Endodermal cell (in vitro differentiated cells): ENCODE measurements at regions not wholly inside any gene's neighbourhood (a gene's known extent, or its start where the extent isn't known, plus 50 kb on each side); places are given as distances from the start of the nearest gene placed in this dataset.

Experiments used
- DNase-seq: peaks from one replicate; pipeline ENCODE4 v3.0.0-alpha.2; 2017
- H3K27ac ChIP-seq: 2 replicates; pipeline ENCODE4 v1.5.1; 2013; ENCODE audit warnings: mild to moderate bottlenecking, low read depth, low read length, moderate library complexity
- H3K27me3 ChIP-seq: 2 replicates; pipeline ENCODE4 v1.6.1; 2013; ENCODE audit warnings: mild to moderate bottlenecking, low read length, moderate library complexity; ENCODE audit not compliant: insufficient read depth, control insufficient read depth, poor library complexity, severe bottlenecking
- H3K36me3 ChIP-seq: 2 replicates; pipeline ENCODE4 v1.7.0; 2013; ENCODE audit warnings: mild to moderate bottlenecking, low read length, moderate library complexity; ENCODE audit not compliant: control insufficient read depth, insufficient read depth
- H3K4me1 ChIP-seq: one replicate; pipeline ENCODE4 v1.7.0; 2013; ENCODE audit warnings: low read length; ENCODE audit not compliant: control insufficient read depth, insufficient read depth
- H3K4me3 ChIP-seq: 2 replicates; pipeline ENCODE4 v1.5.1; 2013; ENCODE audit warnings: mild to moderate bottlenecking, low read length, moderate library complexity
- H3K9ac ChIP-seq: 2 replicates; pipeline ENCODE4 v1.6.1; 2013; ENCODE audit warnings: mild to moderate bottlenecking, low read length, moderate library complexity; ENCODE audit not compliant: poor library complexity, severe bottlenecking; ENCODE audit errors: extremely low read depth
- H3K9me3 ChIP-seq: 2 replicates; pipeline ENCODE4 v1.6.1; 2013; ENCODE audit warnings: mild to moderate bottlenecking, low read length, moderate library complexity; ENCODE audit not compliant: control insufficient read depth
- H3K27ac Mint-ChIP-seq: 2 replicates; pipeline ENCODE4 v1.8.0; 2020; ENCODE audit warnings: mixed read lengths
- H3K27me3 Mint-ChIP-seq: 2 replicates; pipeline ENCODE4 v1.8.0; 2021; ENCODE audit warnings: mild to moderate bottlenecking, mixed read lengths; ENCODE audit not compliant: insufficient read depth
- H3K36me3 Mint-ChIP-seq: 2 replicates; pipeline ENCODE4 v1.8.0; 2020; ENCODE audit warnings: low read depth, mixed read lengths
- H3K4me1 Mint-ChIP-seq: 2 replicates; pipeline ENCODE4 v1.8.0; 2020; ENCODE audit warnings: mixed read lengths
- H3K4me3 Mint-ChIP-seq: 2 replicates; pipeline ENCODE4 v1.8.0; 2020; ENCODE audit warnings: mild to moderate bottlenecking, moderate library complexity, mixed read lengths
- H3K9me3 Mint-ChIP-seq: 2 replicates; pipeline ENCODE4 v1.8.0; 2020; ENCODE audit warnings: mild to moderate bottlenecking, mixed read lengths
- WGBS, 2 experiments: methylation state at CpG; one replicate each; pipeline versions ENCODE4 v1.1.5 to v1.1.7; 2013; ENCODE audit warnings: missing lambda C conversion rate in 2 of 2, mixed read lengths in 1 of 2; ENCODE audit not compliant: insufficient coverage in 1 of 2, insufficient read length in 1 of 2; 5-methylcytosine and 5-hydroxymethylcytosine counted together
- TF ChIP-seq, protein P1 (sequence below): fragments of 200-600 bp; sonication (generic); conservative IDR thresholded peaks from 2 replicates; pipeline ENCODE4 v1.5.0; 2021; ENCODE audit warnings: antibody characterized with exemption, mild to moderate bottlenecking

DNA sequence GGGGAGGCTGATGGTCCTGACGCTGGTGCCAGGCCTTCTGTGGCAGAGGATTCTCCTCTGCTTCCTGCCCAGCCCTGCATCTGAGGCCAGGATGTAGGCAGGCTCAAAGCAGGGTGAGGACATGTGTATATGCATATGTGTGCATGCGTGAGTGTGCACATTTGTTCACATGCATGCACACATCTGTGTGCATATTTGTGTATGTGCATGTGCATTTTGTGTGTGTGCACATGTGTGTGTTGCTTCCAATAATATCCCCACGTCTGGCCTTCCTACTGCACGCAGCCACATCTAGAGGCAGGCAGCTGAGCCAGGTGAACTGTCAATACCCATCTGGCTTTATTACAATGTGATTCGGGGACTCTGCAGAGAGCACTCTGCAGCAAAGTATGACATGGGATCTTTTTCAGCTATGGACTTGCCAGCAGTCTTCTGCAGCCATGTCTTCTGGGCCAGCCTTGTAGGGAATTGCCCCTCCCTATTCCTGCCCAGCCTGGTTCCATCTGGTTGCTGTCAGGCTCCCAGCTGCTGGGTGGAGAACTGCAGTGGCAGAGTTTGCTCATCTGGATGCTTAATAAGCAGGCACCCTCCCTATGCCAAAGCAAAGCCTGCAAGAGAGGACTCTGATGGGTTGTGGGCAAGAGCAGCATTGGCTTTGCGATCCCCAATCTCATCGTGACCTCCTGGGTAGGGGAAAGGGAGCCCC is 140.7 kb downstream of the PFKFB3 start:
- H3K36me3 Mint-ChIP-seq = no peaks in the 10 kb centered on the region
- no peak for DNase-seq
- no peak overlapping the region for H3K9ac ChIP-seq
- H3K4me1 Mint-ChIP-seq = peaks cover 11% of the 10 kb centered on the region
- no peaks in the 10 kb centered on the region for H3K27me3 ChIP-seq
- no peaks in the 10 kb centered on the region for H3K4me1 ChIP-seq
- no peaks in the 10 kb centered on the region for H3K9me3 ChIP-seq
- 90 to 100% methylated on average over 5 to 7 of the region's 7 CpGs for WGBS, 2 experiments
- H3K4me3 ChIP-seq = no peak overlapping the region
- no peak overlapping the region for H3K4me3 Mint-ChIP-seq
- no peaks in the 10 kb centered on the region for H3K36me3 ChIP-seq
- no peaks in the 10 kb centered on the region for H3K27me3 Mint-ChIP-seq
- TF ChIP-seq, protein P1, sequence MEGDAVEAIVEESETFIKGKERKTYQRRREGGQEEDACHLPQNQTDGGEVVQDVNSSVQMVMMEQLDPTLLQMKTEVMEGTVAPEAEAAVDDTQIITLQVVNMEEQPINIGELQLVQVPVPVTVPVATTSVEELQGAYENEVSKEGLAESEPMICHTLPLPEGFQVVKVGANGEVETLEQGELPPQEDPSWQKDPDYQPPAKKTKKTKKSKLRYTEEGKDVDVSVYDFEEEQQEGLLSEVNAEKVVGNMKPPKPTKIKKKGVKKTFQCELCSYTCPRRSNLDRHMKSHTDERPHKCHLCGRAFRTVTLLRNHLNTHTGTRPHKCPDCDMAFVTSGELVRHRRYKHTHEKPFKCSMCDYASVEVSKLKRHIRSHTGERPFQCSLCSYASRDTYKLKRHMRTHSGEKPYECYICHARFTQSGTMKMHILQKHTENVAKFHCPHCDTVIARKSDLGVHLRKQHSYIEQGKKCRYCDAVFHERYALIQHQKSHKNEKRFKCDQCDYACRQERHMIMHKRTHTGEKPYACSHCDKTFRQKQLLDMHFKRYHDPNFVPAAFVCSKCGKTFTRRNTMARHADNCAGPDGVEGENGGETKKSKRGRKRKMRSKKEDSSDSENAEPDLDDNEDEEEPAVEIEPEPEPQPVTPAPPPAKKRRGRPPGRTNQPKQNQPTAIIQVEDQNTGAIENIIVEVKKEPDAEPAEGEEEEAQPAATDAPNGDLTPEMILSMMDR = no peak
- no peak overlapping the region for H3K27ac ChIP-seq
- H3K9me3 Mint-ChIP-seq = no peaks in the 10 kb centered on the region
- no peak overlapping the region for H3K27ac Mint-ChIP-seq

- DNase-seq = no peak
- Histone ChIP-seq H3K9me3 (no peaks in the 10 kb centered on the region), H3K4me1 (no peaks in the 10 kb centered on the region), H3K4me3 (no peak overlapping the region), H3K9ac (no peak overlapping the region), H3K36me3 (no peaks in the 10 kb centered on the region), H3K27ac (no peak overlapping the region), H3K27me3 (no peaks in the 10 kb centered on the region)
- Mint-ChIP-seq H3K4me1 (peaks cover 13% of the 10 kb centered on the region), H3K4me3 (no peak overlapping the region), H3K9me3 (no peaks in the 10 kb centered on the region), H3K36me3 (no peaks in the 10 kb centered on the region), H3K27ac (no peak overlapping the region), H3K27me3 (no peaks in the 10 kb centered on the region)
- WGBS, 2 experiments = 100% methylated on average over 1 of the region's 1 CpG; no CpG with 5 or more reads in 1 of the 2 experiments
- TF ChIP-seq, protein P1 = no peak
Measured at GRCh38 chr10:6345404-6345803, 142.7 kb downstream of the PFKFB3 start.

DNA sequence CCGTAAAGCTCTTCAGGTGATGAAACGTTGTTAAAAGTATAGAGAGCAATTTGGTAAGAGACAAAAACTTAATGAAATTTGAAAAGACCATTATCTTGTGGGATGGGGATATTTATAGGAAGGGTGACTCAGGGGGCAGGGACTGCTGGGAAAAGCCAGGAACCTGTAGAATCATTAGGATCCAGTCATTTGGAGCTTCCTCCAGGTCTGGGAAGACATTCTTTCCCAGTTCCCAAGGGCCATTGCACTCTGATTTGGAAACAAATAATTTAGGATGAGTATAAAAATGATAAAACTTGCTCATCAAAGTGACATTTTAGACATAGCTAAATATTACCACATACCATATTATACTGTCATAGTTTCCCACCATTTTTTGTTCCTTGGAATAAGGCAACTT is 143.9 kb downstream of the PFKFB3 start:
- TF ChIP-seq, protein P1 = no peak
- Mint-ChIP-seq H3K27ac (no peak overlapping the region), H3K36me3 (no peaks in the 10 kb centered on the region), H3K27me3 (no peaks in the 10 kb centered on the region), H3K4me1 (peaks cover 13% of the 10 kb centered on the region), H3K4me3 (no peak overlapping the region), H3K9me3 (no peaks in the 10 kb centered on the region)
- DNase-seq = no peak
- H3K4me3 ChIP-seq = no peak overlapping the region
- no peaks in the 10 kb centered on the region for H3K27me3 ChIP-seq
- no peaks in the 10 kb centered on the region for H3K9me3 ChIP-seq
- no peaks in the 10 kb centered on the region for H3K4me1 ChIP-seq
- 93% methylated on average over 2 of the region's 2 CpGs for WGBS, 2 experiments
- H3K36me3 ChIP-seq = no peaks in the 10 kb centered on the region
- no peak overlapping the region for H3K27ac ChIP-seq
- H3K9ac ChIP-seq = no peak overlapping the region
